ENCODE measurements at regions not wholly inside any gene's neighbourhood (a gene's known extent, or its start where the extent isn't known, plus 50 kb on each side); places are given as distances from the start of the nearest gene placed in this dataset.

GRCh38 chr10:62560201-62560819 is 186.1 kb downstream of the ZNF365 start:
- POLR2A ChIA-PET = no interaction called here
- no peak for TF ChIP-seq MAZ (IDR thresholded peaks at IDR 0.05; ENCODE audit: borderline replicate concordance, low read depth, low read length)
- no peak for TF ChIP-seq CEBPB (IDR thresholded peaks at IDR 0.05)
- no peak for TF ChIP-seq TFCP2L1 (CRISPR knock-in tag; IDR thresholded peaks at IDR 0.05)
- TF ChIP-seq ZNF302 (CRISPR knock-in tag; IDR thresholded peaks at IDR 0.05) = no peak
- no peak for TF ChIP-seq RARB (CRISPR knock-in tag; IDR thresholded peaks at IDR 0.05)
- TF ChIP-seq, protein P1, sequence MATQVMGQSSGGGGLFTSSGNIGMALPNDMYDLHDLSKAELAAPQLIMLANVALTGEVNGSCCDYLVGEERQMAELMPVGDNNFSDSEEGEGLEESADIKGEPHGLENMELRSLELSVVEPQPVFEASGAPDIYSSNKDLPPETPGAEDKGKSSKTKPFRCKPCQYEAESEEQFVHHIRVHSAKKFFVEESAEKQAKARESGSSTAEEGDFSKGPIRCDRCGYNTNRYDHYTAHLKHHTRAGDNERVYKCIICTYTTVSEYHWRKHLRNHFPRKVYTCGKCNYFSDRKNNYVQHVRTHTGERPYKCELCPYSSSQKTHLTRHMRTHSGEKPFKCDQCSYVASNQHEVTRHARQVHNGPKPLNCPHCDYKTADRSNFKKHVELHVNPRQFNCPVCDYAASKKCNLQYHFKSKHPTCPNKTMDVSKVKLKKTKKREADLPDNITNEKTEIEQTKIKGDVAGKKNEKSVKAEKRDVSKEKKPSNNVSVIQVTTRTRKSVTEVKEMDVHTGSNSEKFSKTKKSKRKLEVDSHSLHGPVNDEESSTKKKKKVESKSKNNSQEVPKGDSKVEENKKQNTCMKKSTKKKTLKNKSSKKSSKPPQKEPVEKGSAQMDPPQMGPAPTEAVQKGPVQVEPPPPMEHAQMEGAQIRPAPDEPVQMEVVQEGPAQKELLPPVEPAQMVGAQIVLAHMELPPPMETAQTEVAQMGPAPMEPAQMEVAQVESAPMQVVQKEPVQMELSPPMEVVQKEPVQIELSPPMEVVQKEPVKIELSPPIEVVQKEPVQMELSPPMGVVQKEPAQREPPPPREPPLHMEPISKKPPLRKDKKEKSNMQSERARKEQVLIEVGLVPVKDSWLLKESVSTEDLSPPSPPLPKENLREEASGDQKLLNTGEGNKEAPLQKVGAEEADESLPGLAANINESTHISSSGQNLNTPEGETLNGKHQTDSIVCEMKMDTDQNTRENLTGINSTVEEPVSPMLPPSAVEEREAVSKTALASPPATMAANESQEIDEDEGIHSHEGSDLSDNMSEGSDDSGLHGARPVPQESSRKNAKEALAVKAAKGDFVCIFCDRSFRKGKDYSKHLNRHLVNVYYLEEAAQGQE (IDR thresholded peaks at IDR 0.05) = no peak
- TF ChIP-seq HMGXB4 (CRISPR knock-in tag; IDR thresholded peaks at IDR 0.05; ENCODE audit: borderline replicate concordance) = no peak
- TF ChIP-seq CHD2 (IDR thresholded peaks at IDR 0.05; ENCODE audit: low read length, partially characterized antibody) = no peak
- no peak for TF ChIP-seq ATOH8 (CRISPR knock-in tag; IDR thresholded peaks at IDR 0.05; ENCODE audit: low read depth)
- TF ChIP-seq SMC3 (IDR thresholded peaks at IDR 0.05) = no peak
- no peak for TF ChIP-seq JUN (IDR thresholded peaks at IDR 0.05)
- Histone ChIP-seq H3K9me3 (no peaks in the 10 kb centered on the region), H3K27ac (peak overlapping the region; percentile 5 to 27; a peak in 3 of 6 replicates), H3K4me3 (no peak overlapping the region), H3K4me1 (peaks cover 16% of the 10 kb centered on the region), H3K4me2 (no peak overlapping the region; the same call in 2 of the 3 replicates)
- 49% methylated on average over 4 of the region's 4 CpGs for WGBS (ENCODE audit: missing lambda C conversion rate)
- ATAC-seq (no peak), FAIRE-seq (no peak), DNase-seq (ENCODE audit: low read depth in 1 of 2, low spot score in 1 of 2) (no peak)
- CTCF ChIA-PET = no interaction called here

DNA sequence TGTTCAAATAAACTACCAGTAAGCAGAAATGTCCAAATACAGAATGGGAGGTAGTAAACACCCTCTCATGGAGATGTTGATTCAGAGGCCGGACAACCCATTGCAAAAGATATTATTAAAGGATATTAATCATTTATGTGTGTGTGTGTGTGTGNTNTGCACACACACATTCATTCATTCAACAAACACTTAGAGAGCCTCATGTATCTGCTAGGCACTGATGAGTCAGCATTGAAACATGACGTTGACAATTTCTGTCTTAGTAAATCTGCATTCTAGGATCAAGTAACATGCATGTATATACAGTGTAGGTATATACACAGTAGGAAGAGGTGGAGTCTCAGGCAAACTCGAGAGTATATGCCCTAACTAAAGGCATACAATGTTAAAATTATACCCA is 187.0 kb downstream of the ZNF365 start:
- DNase-seq (ENCODE audit: low read depth in 1 of 2, low spot score in 1 of 2) (no peak), ATAC-seq (no peak), FAIRE-seq (no peak)
- no peaks in the 10 kb centered on the region for H3K9me3 ChIP-seq
- TF ChIP-seq MAFK (IDR thresholded peaks at IDR 0.05; ENCODE audit: partially characterized antibody) (peak; percentile 64), CBX2 (IDR thresholded peaks at IDR 0.05; ENCODE audit: borderline replicate concordance, low read depth) (no peak)
- no peak overlapping the region for H3K4me3 ChIP-seq
- H3K4me1 ChIP-seq = peaks cover 16% of the 10 kb centered on the region
- ChIA-PET CTCF (no interaction called here), POLR2A (no interaction called here)
- no peak overlapping the region; a peak in 1 of 6 replicates for H3K27ac ChIP-seq
- H3K4me2 ChIP-seq = no peak overlapping the region
- 38% methylated on average over 3 of the region's 3 CpGs for WGBS (ENCODE audit: missing lambda C conversion rate)

DNA sequence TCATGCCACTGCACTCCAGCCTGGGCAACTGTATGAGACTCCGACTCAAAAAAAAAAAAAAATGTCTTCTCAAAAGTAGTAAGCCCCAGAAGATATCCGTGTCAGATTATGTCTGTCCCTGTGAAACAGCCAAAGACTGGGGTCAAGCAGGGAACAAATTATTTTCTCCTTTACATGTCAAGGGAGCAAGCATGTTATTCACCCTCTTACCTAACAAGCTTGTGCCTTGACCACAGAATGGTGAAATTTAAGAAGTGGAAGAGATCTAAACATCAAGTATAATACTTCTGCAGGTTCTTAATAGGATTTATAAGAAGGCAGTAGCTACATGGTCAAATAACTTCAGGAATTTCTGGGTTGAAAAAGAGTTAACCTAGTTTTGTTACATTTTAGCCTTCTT is 187.9 kb downstream of the ZNF365 start:
- ATAC-seq = no peak
- CTCF ChIA-PET = interaction anchor here (1.1 kb wide), 1 partner anchor 31 kb away, joined by 3 read pairs; no protein-coding TSS in a partner anchor
- FAIRE-seq = no peak
- WGBS (ENCODE audit: missing lambda C conversion rate) = 83% methylated on average over 2 of the region's 2 CpGs
- no peak for DNase-seq (ENCODE audit: low read depth in 1 of 2, low spot score in 1 of 2)
- Histone ChIP-seq H3K9me3 (no peaks in the 10 kb centered on the region), H3K4me3 (no peak overlapping the region), H3K4me1 (peaks cover 16% of the 10 kb centered on the region), H3K4me2 (no peak overlapping the region), H3K27ac (no peak overlapping the region)
- no peak for TF ChIP-seq POLR2AphosphoS2 (conservative IDR thresholded peaks at IDR 0.05; ENCODE audit: low read length)
- TF ChIP-seq KDM5A (IDR thresholded peaks at IDR 0.05) = no peak
- TF ChIP-seq ATOH8 (CRISPR knock-in tag; IDR thresholded peaks at IDR 0.05; ENCODE audit: low read depth) = no peak
- POLR2A ChIA-PET = no interaction called here
